Neutrophil (primary cell): ENCODE measurements at regions not wholly inside any gene's neighbourhood (a gene's known extent, or its start where the extent isn't known, plus 50 kb on each side); places are given as distances from the start of the nearest gene placed in this dataset.

Experiments
- H3K27ac ChIP-seq: fragments of 200-600 bp; sonication (generic); 2 replicates; pipeline ENCODE4 v1.5.1; 2016; ENCODE audit warnings: mild to moderate bottlenecking, moderate library complexity
- H3K27me3 ChIP-seq: fragments of 200-600 bp; sonication (generic); 2 replicates; pipeline ENCODE4 v1.6.0; 2016; ENCODE audit warnings: mild to moderate bottlenecking
- H3K36me3 ChIP-seq: fragments of 200-600 bp; sonication (generic); 2 replicates; pipeline ENCODE4 v1.5.1; 2017
- H3K4me1 ChIP-seq, 2 experiments: fragments of 200-600 bp in 1 of 2; sonication (generic) in 1 of 2; 1 replicate in 1 of 2; 2 replicates in 1 of 2; pipeline versions ENCODE4 v1.5.1 to v1.6.1; 2013 to 2016; ENCODE audit warnings: low read depth in 1 of 2, low read length in 1 of 2, mild to moderate bottlenecking in 1 of 2, moderate library complexity in 1 of 2; ENCODE audit not compliant: control insufficient read depth in 1 of 2, insufficient read depth in 1 of 2
- H3K4me3 ChIP-seq, 2 experiments: fragments of 200-600 bp in 1 of 2; sonication (generic) in 1 of 2; 1 replicate in 1 of 2; 2 replicates in 1 of 2; pipeline ENCODE4 v1.5.1; 2013 to 2016; ENCODE audit warnings: low read depth in 1 of 2, low read length in 1 of 2, mild to moderate bottlenecking in 1 of 2, moderate library complexity in 1 of 2
- H3K9me3 ChIP-seq: fragments of 200-600 bp; sonication (generic); 2 replicates; pipeline ENCODE4 v1.5.1; 2016
- CTCF ChIP-seq: fragments of 200-600 bp; sonication (generic); IDR thresholded peaks from 2 replicates; pipeline ENCODE4 v1.5.1; 2016; ENCODE audit warnings: antibody characterized with exemption

DNA sequence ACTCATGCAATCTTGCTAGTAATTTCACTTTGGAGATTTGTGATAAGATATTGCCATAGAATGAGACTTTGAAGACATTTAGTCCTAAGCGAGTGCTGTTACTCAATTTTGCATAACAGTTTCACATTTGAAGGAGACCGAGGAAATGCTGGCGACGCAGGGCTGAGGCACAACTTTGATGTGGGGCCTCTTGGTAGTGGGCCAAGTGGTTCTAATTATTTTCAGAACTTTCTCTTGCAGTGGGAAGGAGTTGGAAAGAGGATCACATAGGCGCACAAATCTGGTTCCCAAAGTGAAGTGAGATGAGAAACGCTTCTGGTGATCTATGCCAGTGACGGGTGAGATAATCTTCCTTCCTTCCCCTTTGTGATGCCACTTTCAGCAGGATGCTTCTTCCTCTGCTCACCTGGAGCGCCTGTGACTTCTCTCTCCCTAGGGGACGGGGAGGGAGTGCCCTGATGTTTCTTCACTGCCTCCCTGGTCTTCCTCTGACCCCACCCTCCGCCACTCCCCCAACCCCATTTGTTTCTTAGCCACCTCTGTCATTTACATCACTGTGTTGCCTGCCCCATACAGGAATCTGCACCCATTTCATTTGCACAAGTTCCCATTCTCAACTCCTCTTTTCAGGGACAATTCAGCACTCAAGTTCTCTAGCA is 138.9 kb upstream of the MID1 start:
- H3K27me3 ChIP-seq = no peaks in the 10 kb centered on the region
- H3K4me3 ChIP-seq = no peak overlapping the region
- H3K36me3 ChIP-seq = no peaks in the 10 kb centered on the region
- TF ChIP-seq CTCF = no peak
- peaks cover 0 to 6% of the 10 kb centered on the region in 2 experiments for H3K4me1 ChIP-seq
- no peaks in the 10 kb centered on the region for H3K9me3 ChIP-seq
- H3K27ac ChIP-seq = no peak overlapping the region

- Histone ChIP-seq H3K36me3 (no peaks in the 10 kb centered on the region), H3K9me3 (no peaks in the 10 kb centered on the region), H3K27ac (no peak overlapping the region), H3K4me3 (no peak overlapping the region), H3K4me1 (no peaks in the 10 kb centered on the region), H3K27me3 (no peaks in the 10 kb centered on the region)
- no peak for TF ChIP-seq CTCF
These were observed 141.1 kb upstream of the MID1 start for GRCh38 chrX:10761447-10761846.

GRCh38 chrX:10769195-10769594 is 148.8 kb upstream of the MID1 start:
- H3K4me1 ChIP-seq = no peaks in the 10 kb centered on the region
- no peak overlapping the region for H3K4me3 ChIP-seq
- H3K36me3 ChIP-seq = no peaks in the 10 kb centered on the region
- TF ChIP-seq CTCF = no peak
- no peak overlapping the region for H3K27ac ChIP-seq
- no peaks in the 10 kb centered on the region for H3K9me3 ChIP-seq
- no peaks in the 10 kb centered on the region for H3K27me3 ChIP-seq

GRCh38 chrX:10769696-10770619 is 149.6 kb upstream of the MID1 start:
- Histone ChIP-seq H3K27ac (no peak overlapping the region), H3K9me3 (no peaks in the 10 kb centered on the region), H3K36me3 (no peaks in the 10 kb centered on the region), H3K4me1 (no peaks in the 10 kb centered on the region), H3K4me3 (no peak overlapping the region), H3K27me3 (no peaks in the 10 kb centered on the region)
- no peak for TF ChIP-seq CTCF

DNA sequence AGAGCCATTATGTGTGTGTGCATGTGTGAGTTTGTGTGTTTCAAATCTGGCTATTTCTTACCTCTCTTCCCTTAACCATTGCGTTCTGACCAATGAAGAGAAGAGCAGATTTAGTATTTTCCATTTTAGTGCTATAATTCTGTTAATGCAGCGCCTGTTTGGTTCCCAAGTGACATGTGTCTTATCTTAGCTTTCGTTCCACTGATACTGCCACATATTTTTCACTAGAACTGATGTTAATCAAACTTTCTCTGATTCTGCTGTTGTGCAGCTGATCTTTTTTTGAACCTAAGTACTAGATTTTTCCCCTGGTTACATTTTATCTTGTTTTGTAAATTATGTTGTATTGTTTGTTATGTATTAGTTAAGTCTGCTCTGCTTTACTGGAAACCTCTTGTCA is 152.9 kb upstream of the MID1 start:
- no peak for TF ChIP-seq CTCF
- no peaks in the 10 kb centered on the region for H3K36me3 ChIP-seq
- H3K27me3 ChIP-seq = no peaks in the 10 kb centered on the region
- H3K4me1 ChIP-seq = no peaks in the 10 kb centered on the region
- no peaks in the 10 kb centered on the region for H3K9me3 ChIP-seq
- no peak overlapping the region for H3K4me3 ChIP-seq
- H3K27ac ChIP-seq = no peak overlapping the region
